ENCODE measurements at regions not wholly inside any gene's neighbourhood (a gene's known extent, or its start where the extent isn't known, plus 50 kb on each side); places are given as distances from the start of the nearest gene placed in this dataset.
"Not testable (repeated sequence)": the region's sequence is repeated elsewhere in the genome, so short reads cannot be mapped to it uniquely, and the experiment has no call there.

DNA sequence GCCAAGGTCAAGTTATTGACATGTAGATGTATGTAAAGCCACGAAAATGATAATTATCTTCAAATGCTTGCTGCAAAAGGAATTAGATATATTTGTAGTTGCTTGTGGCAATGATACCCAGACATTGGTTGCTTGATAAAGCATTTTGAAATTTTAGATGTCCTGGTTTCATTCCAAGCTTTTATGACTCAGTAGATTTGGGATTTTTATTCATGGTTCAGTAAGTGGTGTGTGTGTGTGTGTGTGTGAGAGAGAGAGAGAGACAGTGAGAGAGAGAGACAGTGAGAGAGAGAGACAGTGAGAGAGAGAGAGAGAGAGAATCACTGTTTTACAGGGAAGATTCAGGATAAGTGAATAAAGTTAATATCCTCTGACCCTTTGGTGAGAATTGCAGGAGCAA lies 498.2 kb upstream of the C1orf87 start:
- DNase-seq (ENCODE audit: low read depth in 4 of 4, low spot score in 3 of 4): no peak

DNA sequence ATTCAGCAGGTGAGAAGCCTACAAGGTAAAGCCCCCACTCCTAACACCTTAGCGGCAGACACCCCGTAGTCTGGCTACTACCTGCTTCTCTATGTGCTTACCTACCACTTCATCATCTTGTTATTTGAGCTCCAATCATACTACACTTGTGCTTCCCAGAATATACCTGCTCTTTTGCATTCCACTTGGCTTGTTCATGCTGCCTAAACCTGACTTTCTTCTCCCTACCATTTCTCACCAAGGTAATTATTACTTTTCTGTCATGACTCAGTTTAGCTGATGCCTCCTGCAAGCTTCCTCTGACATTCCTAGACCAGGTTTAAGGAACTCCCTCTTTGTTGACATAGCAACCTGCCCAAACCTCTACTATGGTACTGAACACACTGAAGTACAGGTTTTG lies 495.6 kb upstream of the C1orf87 start:
- DNase-seq (ENCODE audit: low read depth in 4 of 4, low spot score in 3 of 4): no peak

DNA sequence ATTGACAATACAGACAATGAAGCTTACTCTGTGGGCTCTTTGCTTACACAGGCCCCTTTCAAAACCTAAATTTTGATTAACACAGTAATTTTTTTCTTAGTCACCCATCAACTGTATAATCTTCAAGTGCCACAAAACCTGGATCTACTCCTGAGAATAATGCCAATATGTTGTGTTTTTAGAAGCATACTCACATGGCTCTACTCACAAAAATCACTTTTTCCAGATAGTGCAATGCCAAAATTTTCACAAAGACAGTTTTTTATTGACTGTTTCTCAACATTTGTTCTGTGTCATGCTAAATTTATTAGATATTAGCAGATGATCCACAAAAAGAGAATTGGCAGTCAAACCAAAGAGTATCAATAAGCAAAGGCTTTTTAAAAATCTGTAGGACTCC lies 493.7 kb upstream of the C1orf87 start:
- no peak for DNase-seq (ENCODE audit: low read depth in 4 of 4, low spot score in 3 of 4)

DNA sequence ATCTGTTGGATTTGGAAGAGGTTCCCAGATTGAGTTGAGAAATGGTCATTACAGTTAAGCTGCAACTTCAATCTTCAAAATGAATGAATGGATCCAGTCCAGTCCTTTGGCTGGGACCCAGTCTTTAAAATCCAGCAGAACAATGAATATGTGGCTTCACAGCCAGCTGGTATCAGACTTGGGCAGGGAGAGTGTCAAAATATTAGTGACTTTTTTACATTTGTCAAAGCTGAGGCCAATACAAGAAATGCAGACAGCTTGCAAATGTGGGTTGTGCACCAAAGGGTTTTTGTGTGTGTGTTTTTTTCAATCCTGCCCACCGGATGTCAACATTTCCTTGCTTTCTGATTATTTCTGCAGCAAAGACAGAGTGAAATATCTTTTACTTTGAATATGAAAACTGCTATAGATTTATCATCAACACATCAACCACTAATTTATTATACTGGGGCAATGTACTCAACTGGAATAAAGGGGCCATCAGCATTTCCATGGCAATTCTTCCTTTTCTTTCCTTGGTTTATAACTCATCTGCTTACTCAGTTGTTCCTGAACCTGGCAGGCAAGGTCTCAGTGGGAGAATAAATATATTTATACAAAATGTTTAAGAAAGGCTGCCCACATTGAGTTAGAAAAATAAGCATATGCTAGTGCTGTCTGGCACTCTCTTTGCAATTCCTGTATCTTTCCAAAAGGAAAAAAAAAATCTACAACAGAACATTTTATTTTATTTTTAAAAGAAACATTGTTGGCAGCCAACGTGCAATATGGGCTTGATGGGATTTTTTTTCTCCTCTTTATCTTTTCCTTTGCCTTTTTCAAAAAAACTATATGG lies 491.6 kb upstream of the C1orf87 start:
- no peak for DNase-seq (ENCODE audit: low read depth in 4 of 4, low spot score in 3 of 4)

DNA sequence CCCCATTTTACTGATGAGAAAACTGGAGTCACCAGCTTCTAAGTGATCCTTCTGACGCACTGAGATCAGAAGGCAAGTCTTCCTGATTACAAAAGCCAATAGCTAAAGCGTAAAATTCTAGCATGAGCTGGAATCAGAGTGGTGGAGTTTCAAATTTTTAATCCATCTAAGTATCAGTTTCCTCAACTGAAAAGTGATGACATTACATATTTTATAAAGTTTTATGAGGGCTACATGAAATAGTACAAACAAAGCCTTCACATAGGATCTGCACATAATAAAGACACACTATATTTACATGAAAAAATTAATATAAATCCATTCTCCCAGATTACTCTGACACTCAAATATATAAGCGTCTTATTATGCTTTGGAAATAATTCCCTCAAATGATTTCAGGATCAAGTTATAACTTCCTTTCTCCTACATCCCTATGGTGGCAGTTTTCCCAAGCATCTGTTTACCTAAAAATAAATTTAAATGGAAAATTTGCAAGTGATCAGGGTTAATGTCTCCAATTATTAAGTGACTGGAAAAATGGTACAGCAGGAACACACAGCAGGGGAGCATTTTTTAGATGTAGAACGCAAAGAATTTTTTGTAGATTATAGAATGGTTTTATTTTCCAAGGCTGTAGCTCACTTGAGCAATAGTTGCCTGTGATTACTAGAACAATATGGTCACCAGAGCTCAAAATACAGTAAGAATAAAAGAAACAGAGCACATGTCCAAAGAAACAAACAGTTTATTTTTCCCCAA lies 490.4 kb upstream of the C1orf87 start:
- no peak for DNase-seq (ENCODE audit: low read depth in 4 of 4, low spot score in 3 of 4)

DNA sequence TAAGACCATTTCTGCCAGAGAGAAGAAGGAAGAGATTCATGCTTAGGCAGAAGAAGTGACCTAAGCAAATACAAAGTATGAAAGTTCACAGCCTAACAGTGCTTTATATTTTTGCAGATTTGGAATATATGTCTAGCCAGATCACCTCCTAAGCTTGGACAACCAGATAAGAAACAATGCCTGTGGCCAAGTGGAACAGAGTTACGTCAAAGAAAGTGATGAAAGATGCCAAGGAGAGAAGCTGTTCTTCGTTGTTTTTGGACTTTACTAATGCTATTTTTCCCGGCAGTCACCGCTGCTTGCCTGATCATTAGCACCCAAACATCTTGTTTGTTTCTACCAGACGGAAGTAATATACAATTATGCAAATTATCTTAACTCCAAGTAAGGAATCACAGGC lies 489.2 kb upstream of the C1orf87 start:
- no peak for DNase-seq (ENCODE audit: low read depth in 4 of 4, low spot score in 3 of 4)

DNA sequence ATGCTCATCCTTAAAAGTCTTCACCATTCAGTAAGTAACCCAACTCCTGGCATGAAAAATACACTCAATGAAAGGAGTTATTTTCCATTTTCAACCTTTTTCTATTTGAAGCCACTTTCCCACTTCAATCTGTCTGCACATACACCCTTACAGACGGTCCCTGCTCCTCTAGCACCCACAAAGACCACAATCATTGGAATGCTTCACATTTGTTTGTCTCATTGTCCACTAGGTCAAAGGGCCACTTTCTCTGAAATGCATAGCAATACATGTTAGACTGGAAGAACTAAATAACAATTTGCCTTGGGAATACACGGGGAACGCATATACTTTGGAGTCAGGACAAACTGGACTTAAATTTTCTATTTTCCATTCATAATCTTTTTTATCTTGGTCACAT lies 487.1 kb upstream of the C1orf87 start:
- DNase-seq (ENCODE audit: low read depth in 4 of 4, low spot score in 3 of 4): no peak

DNA sequence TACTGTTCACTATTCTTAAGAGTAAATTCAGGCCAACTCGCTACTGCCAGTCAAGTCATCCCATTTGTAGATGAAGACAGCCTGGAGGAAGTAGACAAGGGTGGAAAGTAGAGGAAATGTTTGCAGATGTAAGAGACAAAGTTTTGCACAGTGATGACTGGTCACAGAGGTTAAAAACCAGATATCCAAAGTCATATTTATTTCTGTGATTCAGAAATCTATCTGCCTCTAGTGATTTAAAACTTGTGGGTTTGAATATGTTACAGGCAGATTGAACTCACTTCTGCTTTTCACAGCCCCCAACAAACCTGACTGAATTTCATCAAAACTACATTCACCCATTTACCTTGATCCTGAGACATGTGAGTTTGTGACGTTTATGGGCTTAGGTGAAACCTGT lies 484.7 kb upstream of the C1orf87 start:
- DNase-seq (ENCODE audit: low read depth in 4 of 4, low spot score in 3 of 4): no peak

DNA sequence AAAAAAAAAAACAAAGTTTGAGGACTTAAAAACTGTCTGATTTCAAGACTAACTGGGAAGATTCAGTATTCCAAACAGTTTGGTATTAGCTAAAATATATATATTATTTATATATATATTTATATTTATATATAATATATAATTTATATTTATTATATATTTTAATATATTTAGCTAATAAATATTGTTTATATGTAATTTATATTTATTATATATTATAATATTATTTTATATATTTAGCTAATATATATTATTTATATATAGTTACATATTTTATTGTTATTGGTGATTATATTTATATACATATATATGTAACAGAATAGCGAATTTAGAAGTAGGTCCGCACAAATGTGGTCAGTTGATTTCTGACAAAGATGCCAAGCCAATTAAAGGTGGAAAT lies 480.2 kb upstream of the C1orf87 start:
- DNase-seq (ENCODE audit: low read depth in 4 of 4, low spot score in 3 of 4): no peak

DNA sequence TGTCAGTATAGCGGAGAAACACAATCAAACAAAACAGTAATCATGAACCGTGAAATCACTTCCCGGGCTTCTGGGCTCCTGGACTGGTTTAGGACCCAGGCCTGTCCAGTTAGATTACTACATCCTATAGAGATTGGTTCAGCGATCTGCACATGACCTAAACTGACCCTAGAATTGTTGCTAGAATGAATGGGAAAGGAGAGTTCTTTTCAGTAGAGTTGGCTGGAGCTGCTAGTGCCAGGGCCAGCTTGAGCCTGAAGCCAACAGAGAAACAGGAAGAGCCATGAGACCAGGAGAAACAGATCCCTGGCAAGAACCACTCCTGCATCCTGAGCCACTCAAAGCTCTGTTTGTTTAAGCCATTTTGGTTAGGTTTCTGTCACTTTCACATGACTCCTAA lies 474.3 kb upstream of the C1orf87 start:
- no peak for DNase-seq (ENCODE audit: low read depth in 4 of 4, low spot score in 3 of 4)

DNA sequence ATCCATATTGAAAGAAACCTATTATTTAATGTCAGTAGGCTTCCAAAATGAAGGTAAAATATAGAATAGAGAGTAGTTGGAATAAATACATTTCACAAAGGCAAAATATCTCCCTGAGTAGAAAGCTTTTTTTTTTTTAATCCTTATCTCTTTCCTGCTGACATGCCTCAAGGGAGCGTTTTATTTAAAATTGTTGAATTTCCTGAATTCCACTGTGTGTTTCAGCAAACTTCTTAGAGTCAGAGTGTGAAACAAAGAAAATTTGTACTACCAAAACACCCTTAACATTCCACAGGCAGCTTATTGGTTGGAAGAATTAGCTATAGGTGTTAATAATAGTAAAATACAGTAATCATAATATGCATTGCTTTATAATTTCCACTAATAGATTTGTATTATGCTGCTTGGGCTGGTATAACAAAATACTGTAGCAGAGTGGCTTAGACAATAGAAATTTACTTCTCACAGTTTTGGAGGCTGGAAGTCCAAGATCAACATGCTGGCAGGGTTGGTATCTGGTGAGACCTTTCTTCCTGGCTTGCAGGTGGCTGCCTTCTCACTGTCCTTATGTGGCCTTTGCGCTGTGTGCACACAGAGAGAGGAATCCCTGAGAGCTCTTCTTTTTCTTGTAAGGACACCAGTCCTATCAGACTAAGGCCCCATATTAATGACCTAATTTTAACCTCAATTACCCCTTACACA lies 468.4 kb upstream of the C1orf87 start:
- no peak for DNase-seq (ENCODE audit: low read depth in 4 of 4, low spot score in 3 of 4)

DNA sequence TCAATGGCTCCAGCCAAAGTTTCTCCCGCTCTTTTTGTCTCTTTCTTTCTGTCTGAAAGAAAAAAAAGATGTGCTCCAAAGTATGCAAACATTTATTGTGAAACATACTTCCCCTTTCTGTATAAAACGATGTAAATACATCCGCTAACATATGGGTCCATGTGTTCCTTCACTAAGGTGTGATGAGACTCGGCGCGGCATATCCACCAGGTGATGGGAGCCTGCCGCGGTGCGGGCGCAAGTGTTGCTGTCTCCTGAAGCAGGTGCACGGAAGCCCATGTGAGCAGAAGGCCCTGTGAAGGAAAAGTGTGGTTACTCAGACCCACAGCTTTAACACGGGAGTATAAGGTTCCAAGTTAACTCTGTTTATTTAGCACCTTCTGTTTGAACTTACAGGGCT lies 466.6 kb upstream of the C1orf87 start:
- DNase-seq (ENCODE audit: low read depth in 4 of 4, low spot score in 3 of 4): no peak

DNA sequence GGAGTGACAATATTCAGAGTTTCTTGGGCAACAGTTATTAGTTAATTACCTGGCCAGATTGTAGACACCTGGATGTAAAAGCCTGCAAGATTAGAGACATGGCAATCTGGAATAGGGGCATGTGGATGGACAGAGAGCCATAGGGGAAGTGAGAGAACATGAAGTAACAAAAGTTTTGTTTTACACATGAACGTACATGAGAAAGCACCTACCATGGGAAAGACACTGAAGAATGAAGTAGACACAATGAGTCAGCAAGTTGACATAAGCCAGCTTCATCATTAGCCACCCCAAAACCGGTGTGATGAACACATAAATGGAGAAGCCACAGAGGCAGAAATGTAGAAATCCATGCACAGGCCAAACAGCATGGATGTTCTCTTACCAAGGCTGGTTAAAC lies 462.1 kb upstream of the C1orf87 start:
- DNase-seq (ENCODE audit: low read depth in 4 of 4, low spot score in 3 of 4): no peak

DNA sequence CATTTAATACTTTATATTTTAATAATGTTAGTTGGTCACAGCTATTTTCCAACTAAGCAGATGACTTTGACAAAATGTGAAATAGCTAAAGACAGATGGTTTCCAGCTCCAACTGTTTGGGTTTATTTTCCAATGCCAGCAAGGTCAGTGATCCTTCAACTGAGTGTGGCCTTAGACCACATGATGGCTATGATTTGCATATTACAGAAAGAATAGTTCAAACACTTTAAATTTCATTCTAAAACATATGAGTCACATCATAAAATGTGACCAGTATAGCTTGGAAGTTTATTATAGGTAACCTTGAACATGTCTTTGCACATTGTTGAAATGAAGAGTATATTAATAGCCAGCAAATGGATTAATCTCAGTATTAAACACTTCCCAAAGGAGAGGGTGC lies 454.0 kb upstream of the C1orf87 start:
- DNase-seq (ENCODE audit: low read depth in 4 of 4, low spot score in 3 of 4): no peak

DNA sequence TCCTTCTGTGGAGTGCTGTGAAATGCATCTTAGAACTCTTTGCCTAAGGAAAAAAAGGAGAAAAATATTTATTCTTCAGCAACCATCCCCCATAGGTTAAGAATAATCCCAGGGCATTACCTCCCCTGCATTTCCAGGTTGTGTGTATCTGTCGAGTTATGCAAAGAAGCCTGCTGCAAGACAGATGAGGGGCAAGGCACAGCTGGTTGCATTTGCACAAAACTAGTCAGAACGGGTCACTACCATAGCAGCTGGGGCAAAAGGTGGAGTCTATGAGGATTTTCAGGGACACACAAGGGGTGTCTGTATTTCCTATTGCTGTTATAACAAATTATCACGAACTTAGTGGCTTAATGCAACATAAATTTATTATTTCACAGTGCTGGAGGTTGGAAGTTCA lies 443.4 kb upstream of the C1orf87 start:
- DNase-seq (ENCODE audit: low read depth in 4 of 4, low spot score in 3 of 4): no peak

DNA sequence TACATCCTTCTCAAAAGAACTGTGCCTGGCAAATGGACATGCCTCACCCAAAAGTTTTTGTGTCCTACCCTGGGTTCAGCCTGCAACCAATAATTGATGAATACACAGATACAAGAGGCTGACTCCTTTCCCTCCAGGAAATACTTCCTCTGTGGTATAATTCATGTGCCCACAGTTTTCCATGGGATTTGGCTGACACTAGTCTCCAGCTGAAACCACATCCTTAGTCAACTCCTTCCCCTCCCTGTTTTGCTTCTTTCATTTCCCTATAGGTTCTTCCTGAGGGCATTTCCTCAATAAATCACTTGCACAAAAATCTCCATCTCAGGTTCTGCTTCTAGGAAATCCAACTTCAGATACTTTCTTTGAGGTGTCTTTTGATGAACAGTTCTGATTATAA lies 436.6 kb upstream of the C1orf87 start:
- no peak for DNase-seq (ENCODE audit: low read depth in 4 of 4, low spot score in 3 of 4)

DNA sequence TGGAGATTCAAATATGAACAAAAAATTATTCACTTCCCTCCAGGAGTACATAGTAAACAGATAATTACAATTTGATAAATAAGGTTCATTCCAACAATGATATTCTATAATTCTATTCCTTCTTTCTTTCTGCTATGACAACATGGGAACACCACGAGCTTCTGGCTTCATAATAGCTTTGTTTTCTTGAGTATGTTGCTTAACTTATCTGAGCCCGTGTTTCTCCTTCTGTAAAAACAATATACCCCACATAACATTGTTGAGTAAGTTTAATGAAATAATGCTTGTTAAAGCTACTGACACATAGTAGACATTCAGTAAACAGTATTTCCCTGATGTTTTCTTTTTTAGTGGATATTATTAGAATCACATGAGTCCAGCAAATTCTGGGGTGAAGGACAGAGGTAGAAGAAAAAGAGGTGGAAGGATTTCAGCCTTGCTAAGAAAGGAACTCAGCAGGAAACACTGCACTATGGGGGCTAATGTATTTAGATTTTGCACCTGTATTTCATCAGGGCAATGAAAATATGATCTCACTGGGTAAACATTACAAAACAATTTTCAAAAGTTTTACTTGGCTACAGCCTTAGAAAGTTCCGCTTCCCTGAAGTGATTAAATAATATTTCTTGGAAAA lies 430.8 kb upstream of the C1orf87 start:
- no peak for DNase-seq (ENCODE audit: low read depth in 4 of 4, low spot score in 3 of 4)

DNA sequence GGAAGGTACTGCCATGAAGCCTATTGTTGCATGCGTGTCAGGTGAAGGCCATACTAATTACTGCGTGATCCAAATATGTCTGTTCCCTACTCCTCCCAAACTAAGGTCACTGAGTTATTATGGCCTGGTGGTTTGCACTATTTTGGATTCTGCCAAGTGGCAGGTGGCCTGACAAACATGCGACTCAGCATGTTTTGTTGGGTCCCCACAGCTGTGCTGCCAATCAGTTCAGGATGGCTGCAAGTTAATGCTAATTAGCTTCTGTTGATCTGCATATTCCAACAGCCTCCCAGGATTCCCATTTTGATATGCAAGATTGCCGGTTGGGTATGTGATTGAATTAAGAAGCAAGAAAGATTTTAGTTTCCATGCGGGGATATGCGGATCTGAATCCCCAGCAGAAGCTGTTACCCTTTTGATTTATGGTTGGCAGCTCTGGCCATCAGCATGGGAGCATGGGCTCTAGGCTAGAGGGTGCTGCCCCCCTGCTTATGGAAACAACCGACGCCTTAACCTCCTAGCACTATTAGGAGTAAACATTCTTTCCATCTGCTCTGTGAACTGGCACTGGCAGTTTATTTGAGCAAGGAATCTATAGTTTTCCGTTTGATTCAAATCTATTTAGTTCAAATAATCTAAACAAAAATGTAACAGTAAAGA lies 429.8 kb upstream of the C1orf87 start:
- DNase-seq (ENCODE audit: low read depth in 4 of 4, low spot score in 3 of 4): no peak

DNA sequence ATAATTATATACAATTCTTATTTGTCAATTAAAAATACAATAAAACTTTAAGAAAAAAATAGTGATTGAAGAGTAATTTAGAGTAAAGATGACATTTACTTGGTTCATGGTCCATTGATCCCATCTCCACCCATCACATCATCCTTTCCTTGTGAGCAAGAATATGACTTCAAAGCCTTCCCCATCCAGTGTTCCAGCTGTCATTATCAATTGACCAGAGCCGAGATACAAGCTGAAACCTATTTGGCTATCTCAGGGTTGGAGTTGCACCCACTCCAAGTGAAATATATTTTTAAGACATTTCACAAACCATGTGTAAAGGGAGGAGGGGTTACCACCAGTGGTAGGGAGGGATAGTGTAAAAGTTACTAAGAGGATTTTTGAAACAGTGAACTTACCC lies 428.9 kb upstream of the C1orf87 start:
- DNase-seq (ENCODE audit: low read depth in 4 of 4, low spot score in 3 of 4): no peak

DNA sequence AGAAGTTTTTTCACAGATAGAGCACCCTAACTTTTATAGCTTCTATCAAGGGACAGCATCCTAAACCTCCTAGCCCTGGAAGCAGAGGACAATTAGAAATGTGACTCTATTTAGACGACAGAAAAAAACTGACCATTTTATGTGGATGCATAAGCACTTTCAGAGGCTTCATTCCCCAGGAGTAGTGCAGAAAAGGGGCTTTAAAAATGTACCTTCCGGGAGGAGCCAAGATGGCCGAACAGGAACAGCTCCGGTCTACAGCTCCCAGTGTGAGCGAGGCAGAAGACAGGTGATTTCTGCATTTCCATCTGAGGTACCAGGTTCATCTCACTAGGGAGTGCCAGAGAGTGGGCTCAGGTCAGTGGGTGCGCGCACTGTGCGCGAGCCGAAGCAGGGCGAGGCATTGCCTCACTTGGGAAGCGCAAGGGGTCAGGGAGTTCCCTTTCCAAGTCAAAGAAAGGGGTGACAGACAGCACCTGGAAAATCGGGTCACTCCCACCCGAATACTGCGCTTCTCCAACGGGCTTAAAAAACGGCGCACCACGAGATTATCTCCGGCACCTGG lies 416.4 kb upstream of the C1orf87 start:
- DNase-seq (ENCODE audit: low read depth in 4 of 4, low spot score in 3 of 4): not testable (repeated sequence)

All from left renal pelvis (tissue), 4 donors.